HG03095 (cell line): ENCODE measurements at regions not wholly inside any gene's neighbourhood (a gene's known extent, or its start where the extent isn't known, plus 50 kb on each side); places are given as distances from the start of the nearest gene placed in this dataset.
A peak's percentile ranks its signal among the peaks of the same experiment; 100 is the strongest.

ENCODE experiments used
- ATAC-seq: cut with Tn5 transposase; IDR thresholded peaks from one replicate; pipeline ENCODE4 v1.9.1; 2021; ENCODE audit warnings: moderate library complexity; ENCODE audit not compliant: unreplicated experiment

- no peak for ATAC-seq
Observed at GRCh38 chrX:51798701-51799100, 55.5 kb downstream of the GSPT2 start.

- ATAC-seq: peak; percentile 83
Observed at GRCh38 chrX:51802917-51803688, 59.9 kb downstream of the GSPT2 start.

- ATAC-seq: no peak
Observed at GRCh38 chrX:51803833-51804232, 60.6 kb downstream of the GSPT2 start.

DNA sequence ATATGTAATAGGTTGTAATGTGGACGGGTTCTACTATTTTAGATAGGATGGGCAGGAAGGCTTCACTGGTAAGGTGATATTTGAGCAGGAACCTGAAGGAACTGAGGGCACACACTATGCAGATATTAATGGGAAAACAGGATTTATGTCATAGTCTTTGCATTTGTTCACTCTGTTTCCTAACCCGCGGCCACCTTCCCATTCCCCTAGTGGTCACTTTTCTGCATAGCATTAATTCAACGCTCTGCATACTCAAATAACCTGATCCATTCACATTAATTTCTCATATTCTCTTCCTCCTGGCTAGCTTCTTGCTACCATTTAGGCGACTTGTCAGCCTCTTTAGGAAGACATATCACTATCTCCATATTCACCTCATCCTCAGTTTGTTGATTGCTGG, 61.5 kb downstream of the GSPT2 start:
- no peak for ATAC-seq

- ATAC-seq: no peak
Observed at GRCh38 chrX:51813886-51814460, 70.7 kb downstream of the GSPT2 start.

GRCh38 chrX:51824061-51824460, 69.4 kb upstream of the MAGED1 start:
- no peak for ATAC-seq

DNA sequence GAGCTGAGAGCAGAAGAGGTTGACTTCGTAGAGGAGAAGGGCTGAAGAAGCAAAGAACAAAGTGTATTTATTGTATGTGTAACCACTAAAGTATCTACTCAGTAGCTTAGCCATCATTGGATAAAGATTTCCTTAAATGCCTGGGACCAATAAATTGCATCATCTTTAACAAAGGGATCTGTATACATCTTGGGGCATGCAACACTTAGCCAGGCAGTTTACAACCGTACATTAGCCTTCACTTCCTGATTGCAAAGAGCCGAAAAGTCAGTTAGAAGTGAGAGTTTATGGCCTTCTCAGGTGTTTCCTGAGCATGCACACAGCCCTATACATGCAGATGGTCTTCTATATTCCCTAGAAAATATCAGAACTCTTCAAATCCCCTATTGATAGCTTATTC, 68.0 kb upstream of the MAGED1 start:
- no peak for ATAC-seq

DNA sequence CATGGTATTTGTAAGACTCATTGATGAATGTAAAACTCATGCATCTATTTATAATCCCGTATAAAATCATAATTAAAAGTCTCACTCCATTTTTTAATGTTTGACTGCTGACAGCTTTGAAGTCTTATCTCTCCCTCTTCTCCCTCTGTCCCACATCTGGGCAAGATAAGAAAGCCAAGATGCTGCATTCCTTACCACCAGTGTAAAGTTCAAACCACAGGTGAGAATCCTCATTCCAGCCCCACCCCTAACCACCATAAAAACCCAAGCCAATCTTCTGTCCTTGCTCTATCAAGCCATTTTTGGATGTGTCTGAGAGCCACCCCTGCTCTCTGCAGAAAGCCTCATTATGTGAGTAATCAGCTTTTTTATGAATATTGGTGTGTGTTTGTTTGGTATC, 59.3 kb upstream of the MAGED1 start:
- no peak for ATAC-seq

DNA sequence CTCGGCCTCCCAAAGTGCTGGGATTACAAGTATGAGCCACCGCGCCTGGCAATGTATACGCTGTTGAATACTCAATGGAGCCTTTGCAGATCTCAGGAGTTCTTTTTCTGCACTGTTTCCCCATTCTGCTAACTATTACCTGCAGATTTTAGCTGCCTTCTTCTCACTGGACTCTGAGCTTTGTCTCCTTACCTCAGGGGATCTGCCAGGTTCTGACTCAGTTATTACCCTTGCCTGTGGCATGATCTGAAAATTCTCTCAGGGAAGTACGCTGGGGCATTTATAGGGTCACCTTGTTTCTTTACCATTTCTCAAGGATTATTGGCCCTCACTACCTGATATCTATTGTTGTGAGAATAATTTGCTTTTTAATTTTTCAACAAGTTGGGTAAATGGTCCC, 56.6 kb upstream of the MAGED1 start:
- ATAC-seq: no peak

- ATAC-seq: no peak
Observed at GRCh38 chrX:51837451-51837850, 56.0 kb upstream of the MAGED1 start.

- no peak for ATAC-seq
Observed at GRCh38 chrX:51837921-51838320, 55.5 kb upstream of the MAGED1 start.
